ENCODE measurements at regions not wholly inside any gene's neighbourhood (a gene's known extent, or its start where the extent isn't known, plus 50 kb on each side); places are given as distances from the start of the nearest gene placed in this dataset.
"Not testable (repeated sequence)": the region's sequence is repeated elsewhere in the genome, so short reads cannot be mapped to it uniquely, and the experiment has no call there.

GRCh38 chr6:12538881-12539357 is 177.6 kb upstream of the PHACTR1 start:
- no peaks in the 10 kb centered on the region for H3K36me3 Mint-ChIP-seq (ENCODE audit: low read depth)
- H3K27me3 Mint-ChIP-seq (ENCODE audit: low read depth, poor library complexity): peaks cover 8% of the 10 kb centered on the region
- no peaks in the 10 kb centered on the region for H3K4me1 Mint-ChIP-seq
- H3K4me3 Mint-ChIP-seq: no peak overlapping the region
- no peak for DNase-seq
- no peak for TF ChIP-seq CTCF (IDR thresholded peaks at IDR 0.05)
- H3K27ac Mint-ChIP-seq: no peak overlapping the region
- H3K9me3 Mint-ChIP-seq: peaks cover 8% of the 10 kb centered on the region

GRCh38 chr6:12542319-12543115 is 174.1 kb upstream of the PHACTR1 start:
- H3K27ac Mint-ChIP-seq; H3K27me3 Mint-ChIP-seq (ENCODE audit: low read depth, poor library complexity); H3K4me3 Mint-ChIP-seq; H3K36me3 Mint-ChIP-seq (ENCODE audit: low read depth); DNase-seq; H3K4me1 Mint-ChIP-seq: not testable (repeated sequence)
- H3K9me3 Mint-ChIP-seq: peaks cover 12% of the 10 kb centered on the region

GRCh38 chr6:12543953-12544352 is 172.6 kb upstream of the PHACTR1 start:
- Mint-ChIP-seq H3K4me3 (no peak overlapping the region), H3K4me1 (no peaks in the 10 kb centered on the region)

DNA sequence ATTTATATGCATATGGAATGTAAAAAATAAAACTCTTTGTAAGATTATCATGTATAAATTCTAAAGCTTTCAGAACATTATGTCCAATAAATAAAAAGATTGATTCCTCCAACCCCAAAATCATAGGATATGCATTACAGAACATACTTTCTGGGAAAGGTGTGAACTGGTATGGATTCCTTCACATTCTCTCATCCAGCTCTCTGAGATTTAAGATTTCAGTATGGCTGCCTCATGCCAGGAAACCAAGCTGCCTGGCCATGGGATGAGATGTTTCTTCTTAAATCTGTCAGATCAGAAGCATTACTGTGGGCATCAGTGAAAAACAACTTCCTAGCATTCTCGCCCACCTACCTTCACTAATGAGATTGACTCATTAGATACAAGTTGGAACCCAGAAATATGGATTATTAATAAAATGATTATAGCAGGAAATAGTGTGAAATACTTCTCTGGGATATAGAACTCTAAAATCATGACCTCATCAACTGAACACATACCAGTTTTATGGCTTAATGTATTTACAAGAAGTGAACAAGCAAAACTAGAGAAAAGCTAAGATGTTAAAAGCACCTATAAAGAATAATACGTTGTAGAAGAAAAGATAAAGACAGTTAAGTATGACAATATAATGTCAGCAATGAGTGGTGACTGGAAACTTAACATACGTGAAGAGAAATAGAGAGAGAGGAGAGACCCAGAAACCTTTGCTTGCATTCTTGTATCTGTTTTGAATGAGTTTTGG is 171.6 kb upstream of the PHACTR1 start:
- Mint-ChIP-seq H3K4me1 (no peaks in the 10 kb centered on the region), H3K9me3 (peaks cover 30% of the 10 kb centered on the region), H3K27me3 (ENCODE audit: low read depth, poor library complexity) (peaks cover 4% of the 10 kb centered on the region), H3K36me3 (ENCODE audit: low read depth) (no peaks in the 10 kb centered on the region), H3K4me3 (no peak overlapping the region), H3K27ac (no peak overlapping the region)
- DNase-seq: no peak
- TF ChIP-seq CTCF (IDR thresholded peaks at IDR 0.05): no peak

More at GRCh38 chr6:12543953-12544352, 172.6 kb upstream of the PHACTR1 start:
- TF ChIP-seq CTCF (IDR thresholded peaks at IDR 0.05): no peak
- Mint-ChIP-seq H3K27ac (no peak overlapping the region), H3K27me3 (ENCODE audit: low read depth, poor library complexity) (peaks cover 4% of the 10 kb centered on the region), H3K9me3 (peaks cover 23% of the 10 kb centered on the region), H3K36me3 (ENCODE audit: low read depth) (no peaks in the 10 kb centered on the region)
- DNase-seq: no peak

DNA sequence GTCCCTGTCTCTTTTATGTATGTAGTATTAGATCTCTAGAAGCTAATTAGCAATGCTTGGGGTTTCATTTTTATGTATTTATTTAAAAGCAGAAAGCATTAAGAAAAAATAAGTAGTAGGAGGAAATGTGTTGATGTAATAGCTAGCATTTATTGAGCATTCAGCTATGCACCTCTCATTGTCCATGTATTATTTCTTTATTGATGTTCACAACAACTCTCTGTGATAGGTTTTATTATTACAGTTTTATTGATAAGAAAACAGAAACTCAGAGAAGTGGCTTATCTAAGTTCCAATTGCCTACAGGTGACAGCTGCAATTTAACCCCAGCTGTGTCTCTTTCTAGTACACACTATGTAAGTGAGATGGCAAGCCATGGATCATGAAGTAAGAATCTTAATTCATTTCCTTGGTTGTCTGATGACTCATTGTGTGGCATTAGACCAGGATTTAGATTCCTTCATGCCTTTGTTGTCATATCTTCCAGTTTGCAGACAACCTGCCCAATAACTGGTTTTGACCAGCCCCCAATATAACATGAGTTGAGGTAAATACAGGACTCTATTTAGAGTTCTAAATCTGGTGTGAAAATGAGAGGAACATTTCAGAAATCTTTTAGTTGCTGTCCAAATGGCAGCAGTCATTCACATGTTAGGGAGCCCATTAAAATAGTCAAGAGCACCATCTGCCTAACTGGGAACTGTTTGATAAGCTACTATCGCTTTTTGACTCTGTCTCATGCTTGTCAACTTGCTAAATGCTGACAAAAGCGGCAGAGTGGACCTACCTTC is 170.8 kb upstream of the PHACTR1 start:
- no peak for DNase-seq
- Mint-ChIP-seq H3K4me1 (no peaks in the 10 kb centered on the region), H3K36me3 (ENCODE audit: low read depth) (no peaks in the 10 kb centered on the region), H3K9me3 (peaks cover 32% of the 10 kb centered on the region), H3K27ac (no peak overlapping the region), H3K4me3 (no peak overlapping the region), H3K27me3 (ENCODE audit: low read depth, poor library complexity) (peaks cover 4% of the 10 kb centered on the region)
- no peak for TF ChIP-seq CTCF (IDR thresholded peaks at IDR 0.05)

All from nephron progenitor cell (in vitro differentiated cells).